ENCODE measurements at regions not wholly inside any gene's neighbourhood (a gene's known extent, or its start where the extent isn't known, plus 50 kb on each side); places are given as distances from the start of the nearest gene placed in this dataset.
"Not testable (repeated sequence)": the region's sequence is repeated elsewhere in the genome, so short reads cannot be mapped to it uniquely, and the experiment has no call there.

DNA sequence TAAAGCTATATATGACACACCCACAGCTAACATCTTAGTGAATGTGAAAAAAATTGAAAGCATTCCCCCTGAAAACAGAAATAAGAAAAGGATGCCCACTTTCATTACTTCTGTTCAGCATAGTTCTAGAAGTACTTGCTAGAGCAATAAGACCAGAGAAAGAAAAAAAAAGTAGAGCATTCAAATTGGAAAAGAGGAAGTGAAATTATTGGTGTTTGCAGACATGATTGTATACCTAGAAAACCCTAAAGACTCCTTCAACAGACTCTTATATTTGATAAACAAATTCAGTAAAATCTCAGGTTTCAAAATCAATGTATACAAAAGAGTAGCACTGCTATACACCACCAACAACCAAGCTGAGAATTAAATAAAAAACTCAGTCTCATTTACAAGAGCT, 1461.0 kb downstream of the AMY1C start:
- H3K4me3 ChIP-seq (ENCODE audit: low read depth, low read length): no peak overlapping the region
- TF ChIP-seq, protein P1, sequence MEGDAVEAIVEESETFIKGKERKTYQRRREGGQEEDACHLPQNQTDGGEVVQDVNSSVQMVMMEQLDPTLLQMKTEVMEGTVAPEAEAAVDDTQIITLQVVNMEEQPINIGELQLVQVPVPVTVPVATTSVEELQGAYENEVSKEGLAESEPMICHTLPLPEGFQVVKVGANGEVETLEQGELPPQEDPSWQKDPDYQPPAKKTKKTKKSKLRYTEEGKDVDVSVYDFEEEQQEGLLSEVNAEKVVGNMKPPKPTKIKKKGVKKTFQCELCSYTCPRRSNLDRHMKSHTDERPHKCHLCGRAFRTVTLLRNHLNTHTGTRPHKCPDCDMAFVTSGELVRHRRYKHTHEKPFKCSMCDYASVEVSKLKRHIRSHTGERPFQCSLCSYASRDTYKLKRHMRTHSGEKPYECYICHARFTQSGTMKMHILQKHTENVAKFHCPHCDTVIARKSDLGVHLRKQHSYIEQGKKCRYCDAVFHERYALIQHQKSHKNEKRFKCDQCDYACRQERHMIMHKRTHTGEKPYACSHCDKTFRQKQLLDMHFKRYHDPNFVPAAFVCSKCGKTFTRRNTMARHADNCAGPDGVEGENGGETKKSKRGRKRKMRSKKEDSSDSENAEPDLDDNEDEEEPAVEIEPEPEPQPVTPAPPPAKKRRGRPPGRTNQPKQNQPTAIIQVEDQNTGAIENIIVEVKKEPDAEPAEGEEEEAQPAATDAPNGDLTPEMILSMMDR (IDR thresholded peaks at IDR 0.05; ENCODE audit: insufficient read depth, low read length): no peak
- DNase-seq (ENCODE audit: low read depth): no peak

DNA sequence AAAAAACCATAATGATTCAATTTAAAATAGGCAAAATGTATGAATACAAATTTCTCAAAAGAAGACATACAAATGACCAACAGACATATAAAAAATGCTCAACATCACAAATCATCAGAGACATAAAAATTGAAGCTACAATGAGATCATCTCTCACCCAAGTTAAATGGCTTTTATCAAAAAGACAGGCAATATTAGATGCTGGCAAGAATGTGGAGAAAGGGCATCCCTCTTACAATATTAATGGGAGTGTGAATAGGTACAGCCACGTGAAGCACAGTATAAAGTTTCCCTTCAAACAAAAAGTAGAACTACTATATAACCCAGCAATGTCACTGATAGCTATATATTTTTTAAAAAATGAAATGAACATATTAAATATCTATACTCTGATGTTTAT, 1481.7 kb downstream of the AMY1C start:
- TF ChIP-seq, protein P1 (IDR thresholded peaks at IDR 0.05; ENCODE audit: insufficient read depth, low read length): no peak
- DNase-seq (ENCODE audit: low read depth): no peak
- no peak overlapping the region for H3K4me3 ChIP-seq (ENCODE audit: low read depth, low read length)

DNA sequence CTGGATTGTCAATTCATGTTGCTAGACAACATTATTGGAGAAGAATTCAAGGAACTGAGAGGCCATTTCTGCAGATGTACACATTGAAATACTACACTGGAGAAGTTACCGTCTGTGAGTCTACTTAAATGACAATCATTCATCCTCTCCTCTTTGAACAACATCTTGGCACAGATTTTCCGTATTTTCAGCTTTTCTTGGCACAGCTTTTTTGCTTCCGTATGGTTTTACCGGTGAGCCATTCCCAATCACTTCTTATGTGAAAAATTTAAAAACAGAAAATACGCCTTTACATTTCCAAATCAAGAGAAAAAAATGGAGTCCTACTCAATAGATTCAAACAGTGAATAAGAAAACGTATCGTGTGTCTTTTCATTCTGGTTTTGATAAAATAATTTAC, 1493.7 kb downstream of the AMY1C start:
- TF ChIP-seq, protein P1 (IDR thresholded peaks at IDR 0.05; ENCODE audit: insufficient read depth, low read length): no peak
- no peak overlapping the region for H3K4me3 ChIP-seq (ENCODE audit: low read depth, low read length)
- DNase-seq (ENCODE audit: low read depth): no peak

DNA sequence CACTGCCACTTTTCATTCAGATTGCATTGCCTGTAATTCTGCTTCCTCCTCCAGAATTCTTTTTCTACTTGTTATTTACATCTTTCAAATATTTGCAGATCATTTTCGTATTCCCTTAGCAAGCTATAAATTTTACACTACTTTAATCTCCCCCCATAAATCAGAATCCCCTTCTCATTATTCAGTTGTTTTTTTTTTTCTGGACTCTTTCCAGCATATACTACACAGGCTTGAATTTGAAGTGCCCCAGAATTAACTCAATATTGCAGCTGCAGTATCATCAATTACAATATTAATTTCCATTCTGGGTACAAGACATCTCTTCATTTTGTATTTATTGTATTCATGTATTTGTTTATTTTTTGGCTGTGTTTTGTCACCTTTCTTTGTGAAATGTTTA, 1494.3 kb downstream of the AMY1C start:
- no peak for DNase-seq (ENCODE audit: low read depth)
- H3K4me3 ChIP-seq (ENCODE audit: low read depth, low read length): no peak overlapping the region
- TF ChIP-seq, protein P1 (IDR thresholded peaks at IDR 0.05; ENCODE audit: insufficient read depth, low read length): no peak

DNA sequence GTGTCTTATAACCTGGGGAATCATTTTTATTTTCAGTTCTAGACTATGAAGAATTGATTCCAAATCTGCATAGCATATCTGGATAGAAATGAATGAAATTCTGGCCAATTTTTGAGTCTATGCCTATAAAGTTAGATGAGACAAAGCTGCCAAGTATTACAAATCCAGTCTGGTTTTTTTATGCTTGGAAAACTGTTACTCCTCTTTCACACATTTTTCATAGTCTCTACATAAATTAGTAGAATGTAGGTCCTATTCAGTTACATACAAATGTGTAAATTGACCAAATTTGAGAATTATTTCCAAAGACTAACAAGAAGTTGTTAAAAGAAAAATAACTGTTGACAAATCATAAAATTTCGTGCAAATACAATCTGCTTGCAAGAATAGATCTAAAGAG, 1505.2 kb downstream of the AMY1C start:
- no peak for DNase-seq (ENCODE audit: low read depth)
- TF ChIP-seq, protein P1 (IDR thresholded peaks at IDR 0.05; ENCODE audit: insufficient read depth, low read length): no peak

DNA sequence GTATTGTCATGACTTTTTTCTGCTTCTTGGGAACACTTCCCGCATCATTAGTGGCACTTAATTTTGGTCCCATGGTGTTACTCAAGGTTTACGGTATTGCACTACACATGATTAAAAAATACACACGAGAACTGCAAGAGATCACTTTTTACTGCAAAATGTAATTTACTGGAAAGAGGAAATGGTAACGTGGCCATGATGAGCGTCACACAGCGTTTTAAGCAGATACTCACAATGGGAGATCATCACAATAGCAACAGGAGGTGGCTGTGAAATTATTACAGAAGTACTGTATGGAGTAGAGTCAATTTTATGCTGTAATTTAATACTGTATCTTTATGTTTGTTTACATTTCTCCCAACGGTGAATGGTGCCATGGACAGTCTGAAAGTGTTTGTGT, 1510.3 kb downstream of the AMY1C start:
- TF ChIP-seq, protein P1 (IDR thresholded peaks at IDR 0.05; ENCODE audit: insufficient read depth, low read length): no peak
- H3K4me3 ChIP-seq (ENCODE audit: low read depth, low read length): no peak overlapping the region
- no peak for DNase-seq (ENCODE audit: low read depth)

More for the DNA sequence above, 1505.2 kb downstream of the AMY1C start:
- H3K4me3 ChIP-seq (ENCODE audit: low read depth, low read length): no peak overlapping the region

DNA sequence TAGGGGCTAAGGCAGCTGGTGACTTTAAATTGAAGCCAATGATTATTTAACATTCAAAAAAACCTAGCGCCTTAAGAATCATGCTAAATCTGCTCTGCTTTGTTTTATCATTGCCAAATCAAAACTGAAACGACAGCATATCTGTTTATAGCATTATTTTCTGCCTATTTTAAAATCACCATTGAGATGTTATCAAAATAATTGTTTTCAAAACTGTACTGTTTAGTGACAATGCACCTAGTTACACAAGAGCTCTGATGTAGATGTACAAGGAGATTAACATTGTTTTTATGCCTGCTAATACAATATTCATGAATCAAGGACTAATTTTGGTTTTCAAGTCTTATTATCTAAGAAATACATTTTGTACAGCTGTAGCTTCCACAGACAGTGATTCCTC, 1521.3 kb downstream of the AMY1C start:
- no peak for DNase-seq (ENCODE audit: low read depth)
- TF ChIP-seq, protein P1 (IDR thresholded peaks at IDR 0.05; ENCODE audit: insufficient read depth, low read length): no peak

DNA sequence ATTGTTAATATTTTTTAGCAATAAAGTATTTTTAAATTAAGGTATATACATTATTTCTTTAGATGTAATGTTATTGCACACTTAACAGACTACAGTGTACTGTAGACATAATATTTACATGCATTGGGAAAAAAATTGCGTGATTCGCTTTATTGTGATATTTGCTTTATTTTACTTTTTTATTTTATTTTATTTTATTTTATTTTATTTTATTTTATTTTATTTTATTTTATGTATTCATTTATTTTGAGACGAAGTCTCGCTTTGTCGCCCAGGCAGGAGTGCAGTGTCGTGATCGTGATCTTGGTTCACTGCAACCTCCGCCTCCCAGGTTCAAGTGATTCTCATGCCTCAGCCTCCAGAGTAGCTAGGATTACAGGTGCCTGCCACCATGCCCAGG, 1522.7 kb downstream of the AMY1C start:
- DNase-seq (ENCODE audit: low read depth); H3K4me3 ChIP-seq (ENCODE audit: low read depth, low read length): not testable (repeated sequence)

More for the DNA sequence above, 1521.3 kb downstream of the AMY1C start:
- no peak overlapping the region for H3K4me3 ChIP-seq (ENCODE audit: low read depth, low read length)

Measured in fibroblast of the aortic adventitia (primary cell).